GM10248 (cell line): ENCODE measurements at regions not wholly inside any gene's neighbourhood (a gene's known extent, or its start where the extent isn't known, plus 50 kb on each side); places are given as distances from the start of the nearest gene placed in this dataset.

Source experiments
- CTCF ChIA-PET: fragments of 300-600 bp; sonication (Branson Sonifier 250); formaldehyde crosslinking; extraction: SDS; loops from one replicate; lab custom pipeline; 2021; ENCODE audit warnings: antibody characterized with exemption; lab: Yijun Ruan, JAX
- POLR2A ChIA-PET: fragments of 350-650 bp; sonication (Branson Sonifier 250); formaldehyde crosslinking; extraction: SDS; loops from one replicate; lab custom pipeline; 2020; ENCODE audit warnings: antibody characterized with exemption; lab: Yijun Ruan, JAX
- DNase-seq: peaks from one replicate; pipeline ENCODE4 v3.0.0; 2012; ENCODE audit errors: extremely low spot score
- TF ChIP-seq, protein P1 (sequence below): IDR thresholded peaks from 2 replicates; pipeline ENCODE4 v1.5.1; 2012; ENCODE audit warnings: mild to moderate bottlenecking, low read depth; ENCODE audit errors: extremely low read depth, missing control alignments, control extremely low read depth

DNA sequence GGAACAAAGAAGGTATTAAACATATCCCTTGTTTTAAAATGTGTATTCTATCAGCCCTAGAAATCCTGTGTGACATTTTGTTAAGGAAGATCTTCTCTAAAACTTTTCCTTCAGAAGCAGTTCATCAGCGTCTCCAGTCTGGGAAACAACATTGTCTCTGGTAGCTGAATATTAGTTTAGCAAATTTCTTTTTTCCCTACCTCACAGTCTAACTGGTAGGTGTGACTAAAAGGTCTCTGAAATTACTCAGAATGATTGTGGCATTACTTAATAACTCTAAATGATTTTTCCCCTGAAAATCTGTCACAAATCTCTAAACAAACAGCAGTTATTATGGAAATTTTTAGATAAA lies 1044.8 kb downstream of the FLRT2 start:
- POLR2A ChIA-PET, result no interaction called here
- CTCF ChIA-PET, result interaction anchor here (1.1 kb wide), 1 partner anchor 9 kb away, joined by 3 read pairs; no protein-coding TSS in a partner anchor
- no peak for DNase-seq
- TF ChIP-seq, protein P1, sequence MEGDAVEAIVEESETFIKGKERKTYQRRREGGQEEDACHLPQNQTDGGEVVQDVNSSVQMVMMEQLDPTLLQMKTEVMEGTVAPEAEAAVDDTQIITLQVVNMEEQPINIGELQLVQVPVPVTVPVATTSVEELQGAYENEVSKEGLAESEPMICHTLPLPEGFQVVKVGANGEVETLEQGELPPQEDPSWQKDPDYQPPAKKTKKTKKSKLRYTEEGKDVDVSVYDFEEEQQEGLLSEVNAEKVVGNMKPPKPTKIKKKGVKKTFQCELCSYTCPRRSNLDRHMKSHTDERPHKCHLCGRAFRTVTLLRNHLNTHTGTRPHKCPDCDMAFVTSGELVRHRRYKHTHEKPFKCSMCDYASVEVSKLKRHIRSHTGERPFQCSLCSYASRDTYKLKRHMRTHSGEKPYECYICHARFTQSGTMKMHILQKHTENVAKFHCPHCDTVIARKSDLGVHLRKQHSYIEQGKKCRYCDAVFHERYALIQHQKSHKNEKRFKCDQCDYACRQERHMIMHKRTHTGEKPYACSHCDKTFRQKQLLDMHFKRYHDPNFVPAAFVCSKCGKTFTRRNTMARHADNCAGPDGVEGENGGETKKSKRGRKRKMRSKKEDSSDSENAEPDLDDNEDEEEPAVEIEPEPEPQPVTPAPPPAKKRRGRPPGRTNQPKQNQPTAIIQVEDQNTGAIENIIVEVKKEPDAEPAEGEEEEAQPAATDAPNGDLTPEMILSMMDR, result no peak

DNA sequence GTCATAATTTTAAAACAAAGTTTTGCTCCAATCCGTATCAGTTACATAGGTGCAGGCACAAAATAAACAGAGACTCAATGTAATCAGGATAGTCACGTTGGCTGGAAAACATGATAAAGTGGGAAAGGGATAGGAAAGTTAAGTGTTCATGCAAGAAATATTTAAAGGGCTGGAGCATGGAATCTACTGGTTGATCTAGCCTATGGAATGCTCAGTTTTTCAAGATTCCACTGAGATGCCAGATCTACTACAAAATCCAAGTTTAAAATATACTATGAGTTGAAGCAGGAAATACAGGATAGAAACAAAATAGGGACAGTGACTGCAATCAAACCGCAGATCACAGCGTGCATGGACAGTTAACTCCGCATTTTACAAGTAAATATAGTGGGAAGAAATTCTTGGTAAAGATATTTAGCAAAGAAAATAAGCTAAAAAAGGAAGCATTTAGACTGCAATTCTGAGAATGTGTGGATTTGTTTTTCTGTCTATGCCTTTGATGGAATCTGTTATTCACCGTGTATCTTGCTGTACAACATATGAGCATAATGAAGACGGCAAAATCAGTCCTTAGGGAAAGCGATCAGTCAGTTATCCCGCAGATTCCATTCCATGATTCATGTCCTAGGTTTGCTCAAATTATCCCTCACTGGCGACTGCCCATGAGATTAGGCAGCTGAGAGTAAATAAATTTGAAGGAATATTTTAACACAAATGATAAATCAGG lies 1044.3 kb downstream of the FLRT2 start:
- TF ChIP-seq, protein P1, result no peak
- no peak for DNase-seq
- POLR2A ChIA-PET, result no interaction called here
- CTCF ChIA-PET, result interaction anchor here (1.1 kb wide), 1 partner anchor 9 kb away, joined by 3 read pairs; no protein-coding TSS in a partner anchor

DNA sequence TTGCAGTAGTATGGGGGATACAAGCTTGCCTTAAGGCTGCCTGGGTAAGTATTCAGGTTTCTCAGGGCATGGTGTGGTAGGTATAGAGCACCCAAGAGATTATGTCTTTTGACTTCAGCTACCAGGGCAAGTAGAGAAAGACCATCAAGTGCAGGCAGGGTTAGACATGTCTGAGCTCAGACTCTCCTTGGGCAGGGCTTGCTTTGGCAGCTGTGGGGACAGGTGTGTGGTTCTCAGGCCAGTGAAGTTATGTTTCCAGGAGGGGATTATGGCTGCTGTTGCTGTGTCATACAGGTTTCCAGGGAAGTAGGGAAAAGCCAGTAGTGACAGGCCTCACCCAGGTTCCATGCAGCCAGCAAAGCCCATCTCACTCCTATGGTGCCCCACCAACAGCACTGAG lies 1040.4 kb downstream of the FLRT2 start:
- ChIA-PET CTCF (interaction anchor here (0.7 to 0.8 kb wide), 2 partner anchors 17 to 24 kb away, joined by 3 read pairs; no protein-coding TSS in a partner anchor), POLR2A (no interaction called here)
- no peak for DNase-seq
- TF ChIP-seq, protein P1, result no peak

DNA sequence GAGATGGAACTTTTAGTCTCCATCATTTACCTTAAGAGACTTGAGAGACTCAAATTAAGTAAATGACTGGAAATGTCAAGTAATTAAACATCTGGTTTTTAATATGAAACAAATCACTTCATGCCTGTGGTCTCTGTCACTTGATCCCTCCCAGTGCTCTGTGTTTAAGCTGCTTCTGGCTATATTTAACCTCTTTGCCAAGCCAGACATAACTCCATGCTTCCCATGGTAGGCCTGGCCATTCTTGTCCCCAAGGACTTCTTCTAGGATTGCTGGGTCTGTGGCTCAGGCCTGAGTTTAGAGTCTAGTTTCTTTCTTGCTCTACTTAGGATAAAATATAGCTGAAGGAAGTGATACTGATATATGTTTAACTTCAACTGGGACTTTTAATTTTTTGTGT lies 1013.6 kb downstream of the FLRT2 start:
- TF ChIP-seq, protein P1, result no peak
- CTCF ChIA-PET, result no interaction called here
- no peak for DNase-seq
- POLR2A ChIA-PET, result no interaction called here

DNA sequence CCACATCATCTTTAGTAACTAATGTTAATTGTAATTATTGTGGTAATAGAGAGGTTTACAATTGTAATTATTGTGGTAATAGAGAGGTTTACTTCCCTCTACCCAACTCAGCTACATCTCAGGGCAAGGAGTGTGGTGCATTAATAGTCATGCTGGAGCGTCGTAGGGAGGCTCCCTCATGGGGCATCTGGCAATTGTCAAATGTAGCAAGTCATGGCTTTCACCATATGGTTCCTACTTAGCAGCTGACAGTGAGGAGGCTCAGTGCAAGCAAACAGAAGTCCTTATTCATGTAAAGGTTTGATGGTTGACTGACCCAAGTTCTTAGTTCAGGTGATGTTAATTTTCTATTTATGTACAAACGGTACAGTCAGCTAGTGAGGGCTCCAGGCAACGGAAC lies 1012.0 kb downstream of the FLRT2 start:
- TF ChIP-seq, protein P1, result no peak
- ChIA-PET CTCF (interaction anchor here (1.0 to 1.4 kb wide), 2 partner anchors 9 to 11 kb away, joined by 3 to 4 read pairs; no protein-coding TSS in a partner anchor), POLR2A (no interaction called here)
- no peak for DNase-seq

DNA sequence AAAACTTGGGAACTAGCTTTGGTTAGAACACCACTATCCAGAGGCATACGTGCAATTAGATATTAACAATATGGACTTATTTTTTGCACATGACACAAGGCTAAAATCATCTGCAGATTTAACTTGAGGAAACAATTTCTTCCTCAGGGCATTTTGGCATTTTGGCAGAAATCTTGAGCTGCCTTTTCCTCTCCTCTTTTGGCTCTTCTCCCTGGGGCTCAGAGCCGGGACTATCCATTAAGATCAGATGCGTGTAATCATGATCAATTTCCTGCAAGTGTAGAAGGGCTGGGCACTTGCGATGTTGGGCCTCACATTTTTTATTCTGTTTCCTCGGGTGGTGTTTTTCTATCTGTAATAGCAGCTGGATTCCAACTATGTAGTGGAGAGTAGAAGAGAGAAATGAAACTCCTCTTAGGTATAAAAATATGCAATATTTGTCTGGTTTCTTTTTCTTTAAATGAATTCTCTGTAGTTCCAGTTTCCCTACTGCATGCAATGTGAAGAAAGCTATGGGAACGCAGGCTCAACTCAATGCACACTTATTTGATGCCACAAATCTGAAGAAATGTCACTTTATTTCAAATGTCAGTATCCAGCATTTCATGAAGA lies 1010.8 kb downstream of the FLRT2 start:
- POLR2A ChIA-PET, result no interaction called here
- no peak for DNase-seq
- TF ChIP-seq, protein P1, result no peak
- CTCF ChIA-PET, result interaction anchor here (1.2 to 1.4 kb wide), 2 partner anchors 10 to 12 kb away, joined by 3 to 4 read pairs; no protein-coding TSS in a partner anchor
